H1 (cell line): ENCODE measurements at regions not wholly inside any gene's neighbourhood (a gene's known extent, or its start where the extent isn't known, plus 50 kb on each side); places are given as distances from the start of the nearest gene placed in this dataset.

Experiments used
- CTCF ChIA-PET: fragments of 300-600 bp; sonication (Branson Sonifier 250); formaldehyde crosslinking; loops from one replicate; lab custom pipeline; 2021; ENCODE audit not compliant: partially characterized antibody; lab: Charles Lee
- POLR2A ChIA-PET: fragments of 300-600 bp; sonication (Branson Sonifier 250); formaldehyde crosslinking; loops from one replicate; lab custom pipeline; 2021; ENCODE audit warnings: inconsistent platforms; ENCODE audit not compliant: partially characterized antibody; lab: Charles Lee
- DNase-seq, 2 experiments: peaks; one replicate each; pipeline versions ENCODE4 v3.0.0 to v3.0.0-alpha.2; 2010 to 2022; ENCODE audit warnings: low spot score in 2 of 2, low read depth in 1 of 2, mixed read lengths in 1 of 2
- FAIRE-seq: peaks from 2 replicates; lab custom pipeline; 2011; peaks lifted over from hg19 to GRCh38; lab: Jason Lieb, UNC
- H2AFZ ChIP-seq: 2 replicates; pipeline ENCODE4 v1.8.1; 2012; ENCODE audit warnings: low read length, inconsistent platforms
- H2AK5ac ChIP-seq: 2 replicates; pipeline ENCODE4 v1.6.1; 2013; ENCODE audit warnings: low read depth, low read length
- H2BK120ac ChIP-seq: replicated peaks from 2 replicates; pipeline ENCODE3; 2013; ENCODE audit warnings: low read depth, low read length, inconsistent platforms
- H2BK12ac ChIP-seq: 2 replicates; pipeline ENCODE4 v1.6.1; 2013; ENCODE audit warnings: low read depth, low read length
- H2BK15ac ChIP-seq: 2 replicates; pipeline ENCODE4 v1.6.1; 2013; ENCODE audit warnings: low read length
- H2BK20ac ChIP-seq: 2 replicates; pipeline ENCODE4 v1.6.1; 2013; ENCODE audit warnings: low read length
- H2BK5ac ChIP-seq: 2 replicates; pipeline ENCODE4 v1.6.1; 2013; ENCODE audit warnings: low read depth, low read length
- H3K14ac ChIP-seq: 2 replicates; pipeline ENCODE4 v1.6.1; 2013; ENCODE audit warnings: inconsistent platforms; ENCODE audit not compliant: insufficient read length
- H3K18ac ChIP-seq: 2 replicates; pipeline ENCODE4 v1.6.1; 2013; ENCODE audit warnings: low read length; ENCODE audit errors: extremely low read depth
- H3K23ac ChIP-seq: 2 replicates; pipeline ENCODE4 v1.6.1; 2013; ENCODE audit warnings: inconsistent platforms; ENCODE audit not compliant: insufficient read length
- H3K23me2 ChIP-seq: 2 replicates; pipeline ENCODE4 v1.6.1; 2013; ENCODE audit warnings: low read depth, low read length
- H3K27ac ChIP-seq: 2 replicates; pipeline ENCODE4 v1.6.1; 2011; ENCODE audit warnings: low read depth, low read length, inconsistent platforms
- H3K27me3 ChIP-seq, 4 experiments: replicated peaks in 1 of 4; 1 replicate in 1 of 4; 2 replicates in 3 of 4; pipeline versions ENCODE4 v1.6.1 to v1.8.1; 2011 to 2013; ENCODE audit warnings: low read length in 3 of 4, mild to moderate bottlenecking in 3 of 4, inconsistent platforms in 2 of 4, mixed read lengths in 2 of 4, moderate library complexity in 1 of 4; ENCODE audit not compliant: control insufficient read depth in 3 of 4, insufficient read depth in 3 of 4; ENCODE audit errors: extremely low read depth in 1 of 4
- H3K36me3 ChIP-seq, 4 experiments: 2 replicates each; pipeline versions ENCODE4 v1.6.1 to v1.8.1; 2011 to 2013; ENCODE audit warnings: mild to moderate bottlenecking in 4 of 4, low read length in 3 of 4, moderate library complexity in 2 of 4, control low read depth in 1 of 4, inconsistent platforms in 1 of 4; ENCODE audit not compliant: insufficient read depth in 4 of 4, control insufficient read depth in 2 of 4
- H3K4ac ChIP-seq: replicated peaks from 2 replicates; pipeline ENCODE3; 2013; ENCODE audit warnings: low read length, low read depth, mixed read lengths, inconsistent platforms; ENCODE audit not compliant: insufficient read length
- H3K4me1 ChIP-seq, 4 experiments: replicated peaks in 1 of 4; 1 replicate in 1 of 4; 2 replicates in 3 of 4; pipeline versions ENCODE4 v1.6.1 to v1.8.1; 2011 to 2013; ENCODE audit warnings: low read length in 3 of 4, inconsistent platforms in 2 of 4, mixed read lengths in 1 of 4; ENCODE audit not compliant: insufficient read depth in 4 of 4, control insufficient read depth in 3 of 4
- H3K4me2 ChIP-seq, 2 experiments: 2 replicates each; pipeline versions ENCODE4 v1.6.1 to v1.8.1; 2011 to 2013; ENCODE audit warnings: low read depth in 2 of 2, low read length in 2 of 2, control low read depth in 1 of 2, inconsistent platforms in 1 of 2, mild to moderate bottlenecking in 1 of 2; ENCODE audit not compliant: insufficient read depth in 1 of 2
- H3K4me3 ChIP-seq, 4 experiments: fragments of 200-600, 300-600 bp in 1 of 4; sonication (generic), shearing (Covaris generic), sonication (Bioruptor Twin) in 1 of 4; 2 replicates each; pipeline versions ENCODE4 v1.5.1 to v1.8.1; 2011 to 2016; ENCODE audit warnings: low read length in 4 of 4, low read depth in 3 of 4, control low read depth in 2 of 4, inconsistent platforms in 2 of 4, mild to moderate bottlenecking in 2 of 4, mixed read lengths in 1 of 4, moderate library complexity in 1 of 4; ENCODE audit not compliant: insufficient read depth in 2 of 4; ENCODE audit errors: extremely low read depth in 1 of 4
- H3K56ac ChIP-seq: replicated peaks from 2 replicates; pipeline ENCODE3; 2013; ENCODE audit warnings: low read depth, mild to moderate bottlenecking, mixed read lengths, low read length, inconsistent platforms; ENCODE audit not compliant: insufficient read length
- H3K79me1 ChIP-seq: 2 replicates; pipeline ENCODE4 v1.6.1; 2013; ENCODE audit warnings: low read depth, low read length, control low read depth
- H3K79me2 ChIP-seq, 2 experiments: 2 replicates each; pipeline versions ENCODE4 v1.6.1 to v1.8.1; 2012 to 2013; ENCODE audit warnings: low read length in 2 of 2, mild to moderate bottlenecking in 2 of 2, inconsistent platforms in 1 of 2; ENCODE audit not compliant: insufficient read depth in 2 of 2, control insufficient read depth in 1 of 2
- H3K9ac ChIP-seq, 4 experiments: replicated peaks in 1 of 4; 1 replicate in 1 of 4; 2 replicates in 3 of 4; pipeline versions ENCODE4 v1.6.1 to v1.8.1; 2011 to 2013; ENCODE audit warnings: low read depth in 3 of 4, low read length in 3 of 4, control low read depth in 2 of 4, mild to moderate bottlenecking in 2 of 4, moderate library complexity in 2 of 4, inconsistent platforms in 1 of 4; ENCODE audit errors: extremely low read depth in 1 of 4
- H3K9me3 ChIP-seq, 2 experiments: 2 replicates each; pipeline versions ENCODE4 v1.6.1 to v1.8.1; 2012 to 2013; ENCODE audit warnings: mild to moderate bottlenecking in 2 of 2, moderate library complexity in 2 of 2, control low read depth in 1 of 2, inconsistent platforms in 1 of 2, low read depth in 1 of 2, low read length in 1 of 2, mixed read lengths in 1 of 2; ENCODE audit not compliant: insufficient read depth in 2 of 2
- H4K20me1 ChIP-seq, 2 experiments: replicated peaks in 1 of 2; 2 replicates each; pipeline versions ENCODE3 to v1.8.1; 2011 to 2013; ENCODE audit warnings: inconsistent platforms in 2 of 2, low read length in 2 of 2, mild to moderate bottlenecking in 1 of 2; ENCODE audit not compliant: insufficient read depth in 2 of 2, control insufficient read depth in 1 of 2
- H4K5ac ChIP-seq: 2 replicates; pipeline ENCODE4 v1.6.1; 2013; ENCODE audit warnings: low read length, low read depth, mixed read lengths, inconsistent platforms; ENCODE audit not compliant: insufficient read length
- H4K8ac ChIP-seq: 2 replicates; pipeline ENCODE4 v1.8.0; 2013; ENCODE audit warnings: mild to moderate bottlenecking, moderate library complexity, low read length, inconsistent platforms; ENCODE audit not compliant: insufficient read depth; ENCODE audit errors: extremely low read depth
- H4K91ac ChIP-seq: replicated peaks from 2 replicates; pipeline ENCODE3; 2013; ENCODE audit warnings: low read length, mixed read lengths, inconsistent platforms; ENCODE audit not compliant: insufficient read length
- ASH2L ChIP-seq: fragments of 200-600, 300-600 bp; sonication (generic); IDR thresholded peaks from one replicate; pipeline ENCODE4 v1.7.1; 2017; ENCODE audit warnings: low read length
- CEBPB ChIP-seq: IDR thresholded peaks from 2 replicates; pipeline ENCODE4 v1.6.1; 2012; ENCODE audit warnings: low read depth, low read length
- CHD2 ChIP-seq: IDR thresholded peaks from 2 replicates; pipeline ENCODE4 v1.6.1; 2012; ENCODE audit warnings: low read length, improper control_type of control experiment
- CREB1 ChIP-seq: IDR thresholded peaks from 2 replicates; pipeline ENCODE4 v1.6.1; 2012; ENCODE audit warnings: inconsistent platforms
- CTBP2 ChIP-seq: IDR thresholded peaks from 2 replicates; pipeline ENCODE4 v1.7.0; 2011; ENCODE audit warnings: borderline replicate concordance, mild to moderate bottlenecking, moderate library complexity, mixed read lengths, low read length; ENCODE audit not compliant: insufficient read depth, insufficient read length
- GTF2F1 ChIP-seq: IDR thresholded peaks from 2 replicates; pipeline ENCODE4 v1.6.1; 2012; ENCODE audit warnings: low read depth, low read length, improper control_type of control experiment, borderline replicate concordance
- HDAC6 ChIP-seq: IDR thresholded peaks from one replicate; pipeline ENCODE4 v1.7.1; 2012; ENCODE audit warnings: low read depth, mild to moderate bottlenecking, inconsistent platforms, low read length, moderate library complexity
- JUND ChIP-seq: IDR thresholded peaks from 2 replicates; pipeline ENCODE4 v1.6.1; 2011; ENCODE audit warnings: mild to moderate bottlenecking, improper control_type of control experiment, low read length
- POLR2A ChIP-seq, 2 experiments: IDR thresholded peaks; 1 replicate in 1 of 2; 2 replicates in 1 of 2; pipeline ENCODE4 v1.6.1; 2011; ENCODE audit warnings: low read depth in 2 of 2, low read length in 2 of 2, mild to moderate bottlenecking in 2 of 2; ENCODE audit errors: control extremely low read depth in 1 of 2
- RAD21 ChIP-seq, 2 experiments: IDR thresholded peaks in 1 of 2; conservative IDR thresholded peaks in 1 of 2; 2 replicates each; pipeline ENCODE4 v1.6.1; 2011; ENCODE audit warnings: low read depth in 2 of 2, low read length in 2 of 2, improper control_type of control experiment in 1 of 2, inconsistent platforms in 1 of 2, mild to moderate bottlenecking in 1 of 2, moderate library complexity in 1 of 2
- RBBP5 ChIP-seq: IDR thresholded peaks from 2 replicates; pipeline ENCODE4 v1.7.1; 2012; ENCODE audit warnings: low read depth, mild to moderate bottlenecking, inconsistent platforms, low read length, moderate library complexity, borderline replicate concordance
- SIRT6 ChIP-seq: IDR thresholded peaks from one replicate; pipeline ENCODE4 v1.7.1; 2012; ENCODE audit warnings: low read length, inconsistent platforms
- SIX5 ChIP-seq: IDR thresholded peaks from 2 replicates; pipeline ENCODE4 v1.6.1; 2011; ENCODE audit warnings: mild to moderate bottlenecking, low read depth, low read length
- TEAD4 ChIP-seq: IDR thresholded peaks from 2 replicates; pipeline ENCODE4 v1.6.1; 2012; ENCODE audit warnings: low read depth, low read length, inconsistent platforms, mixed read lengths
- ZNF274 ChIP-seq: IDR thresholded peaks from 2 replicates; pipeline ENCODE4 v1.7.0; 2012; ENCODE audit warnings: low read length, borderline replicate concordance; ENCODE audit errors: extremely low read depth
- WGBS, 2 experiments: shearing (Covaris generic) in 1 of 2; methylation state at CpG; one replicate each; pipeline versions ENCODE4 v1.1.6 to v1.1.7; 2013 to 2015; ENCODE audit warnings: low lambda C conversion rate in 2 of 2, mixed read lengths in 2 of 2, inconsistent platforms in 1 of 2, low coverage in 1 of 2, missing lambda C conversion rate in 1 of 2; ENCODE audit not compliant: insufficient replicate concordance in 2 of 2, insufficient coverage in 1 of 2, insufficient read length in 1 of 2; ENCODE audit errors: extremely low coverage in 1 of 2, missing lambda C conversion rate in 1 of 2; 5-methylcytosine and 5-hydroxymethylcytosine counted together
- TF ChIP-seq, protein P1 (sequence below): IDR thresholded peaks from 2 replicates; pipeline ENCODE4 v1.6.1; 2011; ENCODE audit warnings: low read depth, mild to moderate bottlenecking, low read length; ENCODE audit not compliant: insufficient read depth

DNA sequence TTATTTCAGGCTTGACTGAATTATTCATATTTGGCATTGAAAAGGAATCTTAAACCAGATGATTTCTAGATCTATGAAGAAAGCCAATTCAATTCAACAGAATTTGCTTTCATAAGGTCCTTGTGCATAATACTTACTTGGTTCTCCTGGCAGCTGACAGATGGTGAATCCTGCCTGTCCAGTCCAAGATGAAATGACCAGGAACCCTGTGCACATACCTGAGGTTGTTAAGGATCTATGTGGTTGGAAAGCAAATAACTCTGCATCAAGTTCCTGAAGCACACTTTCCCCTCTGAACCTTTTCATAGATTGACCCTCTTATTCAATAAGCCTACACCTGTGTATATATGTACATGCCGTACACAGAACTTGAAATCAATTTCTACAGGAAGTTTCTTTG, 562.7 kb downstream of the PPARGC1A start:
- Histone ChIP-seq H3K79me1 (no peaks in the 10 kb centered on the region), H4K20me1 (no peaks in the 10 kb centered on the region), H2BK5ac (no peak overlapping the region), H4K5ac (no peak overlapping the region), H3K14ac (no peak overlapping the region), H2BK12ac (no peak overlapping the region), H3K4me2 (no peak overlapping the region), H3K4ac (no peak overlapping the region), H3K9ac (no peak overlapping the region), H3K18ac (no peak overlapping the region), H2BK120ac (no peak overlapping the region), H2AFZ (no peak overlapping the region), H3K9me3 (no peaks in the 10 kb centered on the region), H3K4me3 (no peak overlapping the region), H3K56ac (no peak overlapping the region), H3K23me2 (no peaks in the 10 kb centered on the region; the same call in 1 of the 2 replicates), H3K36me3 (no peaks in the 10 kb centered on the region), H3K27ac (no peak overlapping the region), H3K79me2 (no peaks in the 10 kb centered on the region), H4K8ac (no peak overlapping the region), H3K27me3 (no peaks in the 10 kb centered on the region), H3K23ac (no peak overlapping the region), H3K4me1 (0 out of 7 replicates have a peak, but pooled peaks cover 0 to 3% (median 0%) of the 10 kb centered on the region in 4 experiments), H2AK5ac (no peak overlapping the region), H2BK20ac (no peak overlapping the region), H2BK15ac (no peak overlapping the region), H4K91ac (no peak overlapping the region)
- POLR2A ChIA-PET = no interaction called here
- CTCF ChIA-PET = no interaction called here
- 89% methylated on average over 1 of the region's 1 CpG; no CpG with 5 or more reads in 1 of the 2 experiments for whole genome bisulfite sequencing, 2 experiments
- no peak for DNase-seq
- no peak for FAIRE-seq
- TF ChIP-seq CTBP2 (no peak), CHD2 (no peak), SIX5 (no peak), JUND (no peak), RBBP5 (no peak), SIRT6 (no peak), ASH2L (no peak), CEBPB (no peak), GTF2F1 (no peak), CREB1 (no peak), RAD21 (IDR thresholded peaks at IDR 0.05 in 1 of 2, conservative IDR thresholded peaks at IDR 0.05 in 1 of 2; ENCODE audit: low read depth in 2 of 2, low read length in 2 of 2) (no peak), ZNF274 (no peak), TEAD4 (no peak), HDAC6 (no peak), POLR2A (IDR thresholded peaks at IDR 0.05; ENCODE audit: control extremely low read depth in 1 of 2, low read depth in 2 of 2, low read length in 2 of 2) (no peak)
- TF ChIP-seq, protein P1, sequence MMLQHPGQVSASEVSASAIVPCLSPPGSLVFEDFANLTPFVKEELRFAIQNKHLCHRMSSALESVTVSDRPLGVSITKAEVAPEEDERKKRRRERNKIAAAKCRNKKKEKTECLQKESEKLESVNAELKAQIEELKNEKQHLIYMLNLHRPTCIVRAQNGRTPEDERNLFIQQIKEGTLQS = no peak
